GM18909 (cell line): ENCODE measurements at regions not wholly inside any gene's neighbourhood (a gene's known extent, or its start where the extent isn't known, plus 50 kb on each side); places are given as distances from the start of the nearest gene placed in this dataset.
"Not testable (repeated sequence)": the region's sequence is repeated elsewhere in the genome, so short reads cannot be mapped to it uniquely, and the experiment has no call there.

Source experiments
- ATAC-seq: cut with Tn5 transposase; IDR thresholded peaks from one replicate; pipeline ENCODE4 v1.9.1; 2021; ENCODE audit warnings: mild to moderate bottlenecking; ENCODE audit not compliant: unreplicated experiment, poor library complexity

GRCh38 chr4:30117433-30117832 lies 602.7 kb upstream of the PCDH7 start:
- ATAC-seq, result no peak

DNA sequence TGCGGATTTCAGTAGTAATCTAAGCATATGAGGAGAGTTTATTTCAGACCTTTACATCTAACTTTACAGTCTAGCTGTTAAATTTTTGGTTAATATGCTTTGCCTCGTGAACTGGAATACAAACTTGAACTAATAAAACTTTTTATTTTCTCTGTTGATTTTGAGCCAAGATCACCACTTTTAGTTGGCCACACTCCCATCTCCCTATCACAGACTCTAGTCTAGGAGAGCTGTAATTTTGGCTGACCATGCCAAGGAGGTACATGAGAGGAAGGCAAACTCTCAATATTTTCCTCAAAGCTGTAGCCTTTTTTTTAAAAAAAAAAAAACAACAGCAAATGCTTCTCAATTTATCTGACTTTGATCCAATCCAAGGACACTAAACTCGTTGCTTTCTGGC lies 597.5 kb upstream of the PCDH7 start:
- no peak for ATAC-seq

GRCh38 chr4:30124621-30125020 lies 595.5 kb upstream of the PCDH7 start:
- ATAC-seq, result not testable (repeated sequence)

DNA sequence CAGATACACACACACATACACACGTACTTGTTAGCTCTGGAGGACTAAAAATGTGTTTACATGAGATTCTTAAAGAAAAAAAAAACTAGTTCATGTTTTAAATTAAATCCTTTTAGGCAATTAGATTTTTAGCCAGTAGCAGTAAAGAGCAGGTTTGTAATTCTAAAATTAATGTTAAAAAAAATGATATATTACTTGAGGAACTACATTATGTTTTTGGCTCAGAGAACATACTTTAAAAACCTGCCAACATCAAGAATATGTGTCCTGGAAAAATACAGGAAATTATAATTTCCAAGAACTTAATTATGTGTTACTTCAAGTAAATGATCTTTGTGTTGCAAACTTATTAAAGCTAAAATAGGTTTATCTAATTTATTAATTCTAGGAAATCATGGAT lies 594.3 kb upstream of the PCDH7 start:
- no peak for ATAC-seq

GRCh38 chr4:30126351-30126750 lies 593.8 kb upstream of the PCDH7 start:
- ATAC-seq, result no peak

DNA sequence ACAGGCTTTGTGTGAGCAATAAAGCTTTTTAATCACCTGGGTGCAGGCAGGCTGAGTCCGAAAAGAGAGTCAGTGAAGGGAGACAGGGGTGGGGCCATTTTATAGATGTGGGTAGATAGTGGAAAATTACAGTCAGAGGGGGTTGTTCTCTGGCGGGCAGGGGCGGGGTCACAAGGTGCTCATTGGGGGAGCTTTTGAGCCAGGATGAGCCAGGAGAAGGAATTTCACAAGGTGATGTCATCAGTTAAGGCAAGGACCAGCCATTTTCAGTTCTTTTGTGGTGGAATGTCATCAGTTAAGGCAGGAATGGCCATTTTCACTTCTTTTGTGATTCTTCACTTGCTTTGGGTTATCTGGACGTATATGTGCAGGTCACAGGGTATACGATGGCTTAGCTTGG lies 571.3 kb upstream of the PCDH7 start:
- not testable (repeated sequence) for ATAC-seq

GRCh38 chr4:30149539-30149938 lies 570.6 kb upstream of the PCDH7 start:
- not testable (repeated sequence) for ATAC-seq

- ATAC-seq, result no peak
These were observed 566.7 kb upstream of the PCDH7 start for GRCh38 chr4:30153427-30153826.

DNA sequence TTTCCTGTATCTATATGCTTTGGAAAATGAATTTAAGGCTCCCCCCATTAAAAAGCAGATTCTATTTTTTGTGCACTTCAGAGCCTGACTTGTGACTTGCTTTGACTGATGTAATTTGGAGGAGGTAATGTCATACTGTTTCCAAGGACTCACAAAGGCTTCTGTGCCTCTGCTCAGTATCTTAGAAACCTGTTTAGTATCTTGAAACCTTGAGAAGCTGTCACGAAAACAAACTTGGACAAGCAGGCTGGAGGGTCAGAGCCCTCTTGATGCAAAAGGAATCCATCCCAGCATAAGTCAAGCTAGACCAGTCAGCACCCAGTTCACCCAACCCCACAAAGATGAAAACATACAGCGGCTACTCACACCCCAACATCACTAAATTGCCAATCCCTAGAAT lies 560.0 kb upstream of the PCDH7 start:
- ATAC-seq, result no peak

- no peak for ATAC-seq
These were observed 547.8 kb upstream of the PCDH7 start for GRCh38 chr4:30172416-30172815.

DNA sequence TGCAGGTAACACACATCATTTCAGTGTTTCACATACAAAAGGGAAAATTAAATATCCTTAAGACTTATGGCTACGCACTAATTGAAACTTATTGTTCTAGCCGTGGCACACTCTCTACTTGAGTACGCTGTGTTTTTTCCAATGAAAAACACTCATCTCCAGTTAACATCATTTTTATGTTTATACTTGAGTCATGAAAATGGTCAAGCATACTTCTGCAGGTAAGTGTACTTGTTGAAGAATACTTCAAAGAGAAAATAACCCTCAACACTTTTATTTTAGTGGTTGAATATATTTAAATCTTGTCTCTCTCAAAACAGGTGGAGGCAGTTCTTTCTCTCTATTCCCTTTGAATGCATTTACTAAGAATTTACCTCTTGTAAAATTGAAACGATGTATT lies 538.7 kb upstream of the PCDH7 start:
- no peak for ATAC-seq

GRCh38 chr4:30181918-30182317 lies 538.3 kb upstream of the PCDH7 start:
- no peak for ATAC-seq

DNA sequence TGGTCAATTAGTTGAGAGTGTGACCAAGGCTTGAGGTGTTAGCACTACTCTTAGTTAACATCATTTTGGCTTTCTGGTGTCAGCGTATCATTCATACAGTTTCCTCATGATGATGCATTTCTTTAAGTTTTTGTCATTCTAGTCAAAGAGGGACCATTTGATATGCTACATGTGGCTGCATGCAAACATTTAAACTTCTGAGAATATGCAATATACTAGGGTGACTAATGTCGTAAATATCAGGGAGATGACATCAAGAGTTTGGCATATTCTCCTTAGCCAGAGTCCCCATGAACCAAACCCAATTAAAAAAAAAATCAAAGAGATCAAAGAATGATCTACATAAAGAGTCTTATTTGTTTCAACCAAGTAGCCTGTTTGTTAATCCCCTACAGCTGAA lies 537.4 kb upstream of the PCDH7 start:
- no peak for ATAC-seq

- no peak for ATAC-seq
These were observed 528.3 kb upstream of the PCDH7 start for GRCh38 chr4:30191902-30192301.

DNA sequence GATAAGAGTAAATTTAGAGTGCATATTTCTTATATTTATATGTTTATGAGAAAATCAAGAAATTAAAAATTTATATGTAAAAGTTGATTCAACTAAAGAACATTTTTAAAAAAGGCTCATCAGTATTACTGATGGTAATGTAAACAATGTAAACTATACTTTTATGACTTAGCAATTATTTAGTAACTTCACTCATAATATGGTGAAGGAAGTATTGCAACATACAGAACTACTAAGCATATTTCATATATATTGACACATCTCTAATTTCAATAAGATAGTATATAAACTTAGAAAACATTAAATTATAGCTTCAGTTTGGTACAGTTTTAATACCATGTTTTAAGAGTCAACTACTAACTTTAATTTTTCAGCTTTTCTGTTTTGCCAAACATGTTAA lies 512.8 kb upstream of the PCDH7 start:
- ATAC-seq, result no peak

GRCh38 chr4:30208731-30209435 lies 511.3 kb upstream of the PCDH7 start:
- ATAC-seq, result no peak

DNA sequence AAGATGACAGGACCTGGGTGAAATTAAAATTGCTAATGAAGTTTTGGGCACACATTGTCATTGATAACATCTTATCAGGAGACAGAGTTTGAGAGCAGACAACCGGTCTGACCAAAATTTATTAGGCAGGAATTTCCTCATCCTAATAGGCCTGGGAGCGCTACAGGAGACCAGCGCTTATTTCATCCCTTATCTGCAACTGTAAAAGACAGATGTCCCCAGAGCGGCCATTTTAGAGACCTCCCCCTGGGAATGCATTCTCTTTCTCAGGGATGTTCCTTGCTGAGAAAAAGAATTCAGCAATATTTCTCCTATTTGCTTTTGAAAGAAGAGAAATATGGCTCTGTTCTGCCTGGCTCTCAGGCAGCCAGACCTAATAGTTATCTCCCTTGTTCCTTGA lies 504.2 kb upstream of the PCDH7 start:
- not testable (repeated sequence) for ATAC-seq

DNA sequence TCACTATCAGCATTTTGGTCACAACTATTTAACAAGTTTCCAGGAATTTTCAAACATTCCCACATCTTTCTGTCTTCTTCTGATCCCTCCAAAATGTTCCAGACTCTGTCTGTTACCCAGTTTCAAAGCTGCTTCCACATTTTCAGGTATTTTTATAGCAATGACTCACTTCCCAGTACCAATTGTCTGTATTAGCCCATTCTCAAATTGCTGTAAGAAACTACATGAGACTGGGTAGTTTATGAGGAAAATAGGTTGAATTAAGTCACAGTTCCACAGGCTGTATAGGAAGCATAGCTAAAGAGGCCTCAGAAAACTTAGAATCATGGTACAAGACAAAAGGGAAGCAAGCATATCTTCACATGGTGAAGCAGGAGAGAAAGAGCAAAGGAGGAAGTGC lies 475.0 kb upstream of the PCDH7 start:
- ATAC-seq, result no peak

- ATAC-seq, result no peak
These were observed 463.9 kb upstream of the PCDH7 start for GRCh38 chr4:30256116-30256832.

DNA sequence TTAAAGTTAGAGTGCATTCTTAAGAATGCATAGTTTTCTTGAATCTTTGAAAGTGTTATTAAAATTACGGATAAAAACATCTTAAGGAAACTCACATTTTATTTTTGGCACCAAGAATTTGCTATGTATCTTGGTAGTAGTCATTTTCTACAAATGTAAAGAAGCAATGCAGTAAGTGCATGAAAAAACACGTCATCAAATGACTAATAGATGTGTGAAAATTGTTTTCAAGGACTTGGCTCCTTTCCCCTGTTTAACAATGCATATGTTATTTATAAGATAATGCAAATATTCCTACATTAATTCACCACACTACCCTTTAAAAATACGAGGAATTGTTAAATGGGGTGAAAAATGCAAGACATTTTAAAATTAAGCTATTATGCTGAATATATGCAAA lies 461.2 kb upstream of the PCDH7 start:
- no peak for ATAC-seq

- no peak for ATAC-seq
These were observed 457.8 kb upstream of the PCDH7 start for GRCh38 chr4:30262379-30262778.

GRCh38 chr4:30264465-30264864 lies 455.7 kb upstream of the PCDH7 start:
- ATAC-seq, result no peak
